GM10248 (cell line): ENCODE measurements at regions not wholly inside any gene's neighbourhood (a gene's known extent, or its start where the extent isn't known, plus 50 kb on each side); places are given as distances from the start of the nearest gene placed in this dataset.

Experiments used
- CTCF ChIA-PET: fragments of 300-600 bp; sonication (Branson Sonifier 250); formaldehyde crosslinking; extraction: SDS; loops from one replicate; lab custom pipeline; 2021; ENCODE audit warnings: antibody characterized with exemption; lab: Yijun Ruan, JAX
- POLR2A ChIA-PET: fragments of 350-650 bp; sonication (Branson Sonifier 250); formaldehyde crosslinking; extraction: SDS; loops from one replicate; lab custom pipeline; 2020; ENCODE audit warnings: antibody characterized with exemption; lab: Yijun Ruan, JAX
- DNase-seq: peaks from one replicate; pipeline ENCODE4 v3.0.0; 2012; ENCODE audit errors: extremely low spot score
- CTCF ChIP-seq: IDR thresholded peaks from 2 replicates; pipeline ENCODE4 v1.5.1; 2012; ENCODE audit warnings: mild to moderate bottlenecking, low read depth; ENCODE audit errors: extremely low read depth, missing control alignments, control extremely low read depth

- no peak for DNase-seq
- ChIA-PET POLR2A (interaction anchor here (0.6 kb wide), 1 partner anchor 65 kb away, joined by 9 read pairs; no protein-coding TSS in a partner anchor), CTCF (interaction anchor here (1.0 to 2.4 kb wide), 3 partner anchors 12 to 16 kb away, joined by 3 to 8 read pairs (median 6); no protein-coding TSS in a partner anchor)
- TF ChIP-seq CTCF: no peak
Measured at GRCh38 chr13:40471076-40471475, 195.4 kb downstream of the FOXO1 start.

DNA sequence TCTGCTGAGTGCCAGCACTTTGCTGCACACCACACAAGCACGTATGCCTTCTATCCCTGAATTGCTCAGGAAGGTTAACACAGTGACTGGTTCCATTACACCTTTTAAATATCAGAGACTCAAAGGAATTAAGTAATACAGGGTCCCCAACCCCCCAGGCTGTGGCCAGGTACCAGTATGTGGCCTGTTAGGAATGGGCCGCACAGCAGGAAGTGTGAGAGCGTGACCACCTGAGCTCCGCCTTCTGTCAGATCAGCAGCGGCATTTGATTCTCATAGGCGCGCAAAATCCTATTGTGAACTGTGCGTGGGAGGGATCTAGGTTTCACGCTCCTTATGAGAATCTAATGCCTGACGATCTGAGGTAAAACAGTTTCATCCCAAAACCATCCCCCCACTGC lies 194.5 kb downstream of the FOXO1 start:
- no peak for DNase-seq
- no peak for TF ChIP-seq CTCF

GRCh38 chr13:40472427-40473220 lies 193.8 kb downstream of the FOXO1 start:
- TF ChIP-seq CTCF: no peak
- ChIA-PET CTCF (interaction anchor here (1.0 to 1.8 kb wide), 3 partner anchors 11 to 30 kb away, joined by 3 to 5 read pairs (median 4); no protein-coding TSS in a partner anchor), POLR2A (no interaction called here)

More for the DNA sequence above, 194.5 kb downstream of the FOXO1 start:
- ChIA-PET POLR2A (interaction anchor here (0.6 kb wide), 1 partner anchor 64 kb away, joined by 9 read pairs; no protein-coding TSS in a partner anchor), CTCF (no interaction called here)

DNA sequence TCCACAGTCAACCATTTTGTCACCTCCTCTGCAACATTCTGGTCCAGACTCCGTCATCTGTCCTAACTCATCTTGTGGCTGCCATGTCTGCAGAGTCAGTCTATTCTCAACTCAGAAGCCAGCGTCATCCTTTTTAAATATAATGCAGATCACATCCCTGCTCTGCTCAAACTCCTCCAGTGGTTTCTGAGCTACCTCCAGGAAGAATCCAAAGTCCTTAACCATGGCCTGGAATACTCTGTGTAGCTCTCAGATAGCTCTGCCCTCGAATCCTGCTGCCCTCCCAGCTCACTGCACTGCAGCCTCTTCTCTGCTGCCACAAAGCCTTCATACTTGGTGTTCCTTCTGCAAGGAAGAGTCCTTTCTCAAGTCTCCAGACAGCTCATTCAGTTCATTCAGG lies 190.8 kb downstream of the FOXO1 start:
- no peak for TF ChIP-seq CTCF
- ChIA-PET CTCF (interaction anchor here (1.0 to 1.4 kb wide), 2 partner anchors 9 to 74 kb away, joined by 4 to 5 read pairs; no protein-coding TSS in a partner anchor), POLR2A (no interaction called here)
- DNase-seq: no peak

More at GRCh38 chr13:40472427-40473220, 193.8 kb downstream of the FOXO1 start:
- no peak for DNase-seq

- DNase-seq: no peak
- POLR2A ChIA-PET: no interaction called here
- no peak for TF ChIP-seq CTCF
- CTCF ChIA-PET: interaction anchor here (1.0 to 1.4 kb wide), 3 partner anchors 10 to 75 kb away, joined by 3 to 5 read pairs (median 4); no protein-coding TSS in a partner anchor
Measured at GRCh38 chr13:40476175-40476958, 190.1 kb downstream of the FOXO1 start.
